IMR-90 (cell line): ENCODE measurements at regions not wholly inside any gene's neighbourhood (a gene's known extent, or its start where the extent isn't known, plus 50 kb on each side); places are given as distances from the start of the nearest gene placed in this dataset.

Source experiments
- ATAC-seq: fragments of 200-7000 bp; cut with Tn5 transposase; 2 replicates; pipeline ENCODE4 v1.9.1; 2020; ENCODE audit warnings: low read depth, mild to moderate bottlenecking, moderate library complexity
- BruUV-seq: library from RNA; stranded (reverse); fragments of 400-500 nt; replicated peaks from 2 replicates; lab custom pipeline; 2021; lab: Mats Ljungman, UMichigan
- CTCF ChIA-PET: fragments of 300-600 bp; formaldehyde crosslinking; extraction: SDS; loops from one replicate; lab custom pipeline; 2021; ENCODE audit warnings: antibody characterized with exemption; lab: Yijun Ruan, JAX
- POLR2A ChIA-PET: fragments of 300-600 bp; sonication (Branson Sonifier 250); formaldehyde crosslinking; loops from one replicate; lab custom pipeline; 2022; ENCODE audit warnings: antibody characterized with exemption; ENCODE audit not compliant: unreplicated experiment; lab: Charles Lee
- DNase-seq: peaks from one replicate; pipeline ENCODE4 v3.0.0; 2013
- H2AFZ ChIP-seq: replicated peaks from 2 replicates; pipeline ENCODE3; 2013; ENCODE audit warnings: low read length, mild to moderate bottlenecking; ENCODE audit not compliant: poor library complexity
- H2AK5ac ChIP-seq: 2 replicates; pipeline ENCODE4 v1.6.1; 2013; ENCODE audit warnings: low read depth, low read length, inconsistent platforms
- H2AK9ac ChIP-seq: replicated peaks from 2 replicates; pipeline ENCODE3; 2013; ENCODE audit warnings: mild to moderate bottlenecking, low read depth, low read length, moderate library complexity; ENCODE audit not compliant: poor library complexity
- H2BK120ac ChIP-seq: 2 replicates; pipeline ENCODE4 v1.6.1; 2013; ENCODE audit warnings: low read depth, low read length, inconsistent platforms
- H2BK15ac ChIP-seq: 3 replicates; pipeline ENCODE4 v1.6.1; 2013; ENCODE audit warnings: low read depth, low read length, inconsistent platforms
- H2BK20ac ChIP-seq: 2 replicates; pipeline ENCODE4 v1.6.1; 2013; ENCODE audit warnings: low read depth, mild to moderate bottlenecking, inconsistent platforms, low read length, moderate library complexity
- H2BK5ac ChIP-seq: 2 replicates; pipeline ENCODE4 v1.6.1; 2013; ENCODE audit warnings: mild to moderate bottlenecking, low read depth, low read length, inconsistent platforms; ENCODE audit not compliant: poor library complexity, severe bottlenecking
- H3K14ac ChIP-seq: replicated peaks from 2 replicates; pipeline ENCODE4 v1.6.1; 2013; ENCODE audit warnings: low read depth, low read length, inconsistent platforms
- H3K18ac ChIP-seq: 2 replicates; pipeline ENCODE4 v1.6.1; 2013; ENCODE audit warnings: low read depth, low read length, control low read depth
- H3K23ac ChIP-seq: 2 replicates; pipeline ENCODE4 v1.6.1; 2013; ENCODE audit warnings: low read depth, low read length, inconsistent platforms
- H3K27ac ChIP-seq: 2 replicates; pipeline ENCODE4 v1.5.1; 2013; ENCODE audit warnings: mild to moderate bottlenecking, control low read depth, low read length; ENCODE audit not compliant: insufficient read depth
- H3K27me3 ChIP-seq: 2 replicates; pipeline ENCODE4 v1.6.1; 2013; ENCODE audit warnings: low read length; ENCODE audit not compliant: control insufficient read depth, insufficient read depth
- H3K36me3 ChIP-seq: 2 replicates; pipeline ENCODE4 v1.6.1; 2013; ENCODE audit warnings: low read length, mixed read lengths; ENCODE audit not compliant: control insufficient read depth, insufficient read depth
- H3K4ac ChIP-seq: 2 replicates; pipeline ENCODE4 v1.6.1; 2013; ENCODE audit warnings: low read depth, low read length, inconsistent platforms
- H3K4me1 ChIP-seq: 2 replicates; pipeline ENCODE4 v1.6.1; 2013; ENCODE audit warnings: low read length, mixed read lengths; ENCODE audit not compliant: control insufficient read depth, insufficient read depth
- H3K4me2 ChIP-seq: 2 replicates; pipeline ENCODE4 v1.6.1; 2013; ENCODE audit warnings: low read depth, mild to moderate bottlenecking, control low read depth, low read length, moderate library complexity
- H3K4me3 ChIP-seq: 2 replicates; pipeline ENCODE4 v1.5.1; 2013; ENCODE audit warnings: low read depth, mild to moderate bottlenecking, control low read depth, low read length, moderate library complexity; ENCODE audit not compliant: insufficient read depth
- H3K56ac ChIP-seq: 2 replicates; pipeline ENCODE4 v1.6.1; 2013; ENCODE audit warnings: low read length, inconsistent platforms; ENCODE audit not compliant: insufficient read depth; ENCODE audit errors: extremely low read depth
- H3K79me1 ChIP-seq, 2 experiments: 2 replicates each; pipeline ENCODE4 v1.6.1; 2013; ENCODE audit warnings: low read length in 2 of 2, inconsistent platforms in 1 of 2, low read depth in 1 of 2
- H3K9ac ChIP-seq: 2 replicates; pipeline ENCODE4 v1.6.1; 2013; ENCODE audit warnings: low read depth, low read length, control low read depth
- H3K9me1 ChIP-seq: 2 replicates; pipeline ENCODE4 v1.6.1; 2013; ENCODE audit warnings: low read length, inconsistent platforms; ENCODE audit not compliant: insufficient read depth
- H3K9me3 ChIP-seq: 2 replicates; pipeline ENCODE4 v1.6.1; 2013; ENCODE audit warnings: low read length; ENCODE audit not compliant: control insufficient read depth, insufficient read depth
- H4K20me1 ChIP-seq: 2 replicates; pipeline ENCODE4 v1.6.1; 2013; ENCODE audit warnings: low read length, inconsistent platforms; ENCODE audit not compliant: insufficient read depth
- H4K5ac ChIP-seq: 2 replicates; pipeline ENCODE4 v1.6.1; 2013; ENCODE audit warnings: mild to moderate bottlenecking, low read depth, low read length, control low read depth
- H4K8ac ChIP-seq, 2 experiments: 2 replicates each; pipeline ENCODE4 v1.6.1; 2013; ENCODE audit warnings: low read depth in 2 of 2, low read length in 2 of 2, control low read depth in 1 of 2, inconsistent platforms in 1 of 2
- H4K91ac ChIP-seq: 2 replicates; pipeline ENCODE4 v1.6.1; 2013; ENCODE audit warnings: low read depth, low read length, inconsistent platforms; ENCODE audit not compliant: insufficient read depth
- CEBPB ChIP-seq: IDR thresholded peaks from 2 replicates; pipeline ENCODE4 v1.6.1; 2012; ENCODE audit warnings: low read depth, low read length, improper control_type of control experiment
- CHD1 ChIP-seq: IDR thresholded peaks from 2 replicates; pipeline ENCODE4 v1.6.1; 2012; ENCODE audit warnings: low read depth, low read length, improper control_type of control experiment
- ELK1 ChIP-seq: fragments of 150-350 bp; IDR thresholded peaks from 2 replicates; pipeline ENCODE4 v1.6.1; 2016; ENCODE audit warnings: low read depth, mild to moderate bottlenecking, low read length, moderate library complexity, borderline replicate concordance
- MAZ ChIP-seq: IDR thresholded peaks from 2 replicates; pipeline ENCODE4 v1.6.1; 2012; ENCODE audit warnings: low read depth, mild to moderate bottlenecking, low read length, improper control_type of control experiment, moderate library complexity, borderline replicate concordance
- SMC3 ChIP-seq: fragments of 150-350 bp; IDR thresholded peaks from 2 replicates; pipeline ENCODE4 v1.6.1; 2016; ENCODE audit warnings: low read depth, mild to moderate bottlenecking, antibody characterized with exemption, low read length, moderate library complexity
- USF2 ChIP-seq: fragments of 150-350 bp; IDR thresholded peaks from 2 replicates; pipeline ENCODE4 v1.6.1; 2017; ENCODE audit warnings: mild to moderate bottlenecking, antibody characterized with exemption, low read length, low read depth
- WGBS, 2 experiments: methylation state at CpG; one replicate each; pipeline versions ENCODE4 v1.1.5 to v1.1.7; 2013; ENCODE audit warnings: missing lambda C conversion rate in 2 of 2; ENCODE audit not compliant: insufficient read length in 1 of 2; ENCODE audit errors: extremely low coverage in 2 of 2; 5-methylcytosine and 5-hydroxymethylcytosine counted together
- dilution Hi-C: fragments of 300-500 bp; cut with HindIII; formaldehyde crosslinking; loops from one replicate; pipeline ENCODE4 v1.14.3; 2018; ENCODE audit warnings: low sequenced_read_pairs; ENCODE audit not compliant: unreplicated experiment
- in situ Hi-C: fragments of 300-500 bp; cut with MboI; formaldehyde crosslinking; loops from 3 replicates; pipeline ENCODE4 v1.14.3; 2019; ENCODE audit warnings: low sequenced_read_pairs, inconsistent platforms, mixed read lengths
- intact Hi-C: fragments of 100-400 bp; cut with micrococcal nuclease; formaldehyde crosslinking; loops from 2 replicates; pipeline ENCODE4 v1.10.0; 2022

GRCh38 chr12:114530417-114530816 is 124.5 kb upstream of the TBX5 start:
- WGBS, 2 experiments, result no CpG with 5 or more reads among the region's 7 CpGs
- H3K27ac ChIP-seq, result no peak overlapping the region

More at GRCh38 chr12:114530417-114530816, 124.5 kb upstream of the TBX5 start:
- H2BK15ac ChIP-seq, result no peak overlapping the region
- DNase-seq, result no peak
- H2AK5ac ChIP-seq, result no peak overlapping the region
- H2BK5ac ChIP-seq, result no peak overlapping the region
- no peak overlapping the region for H3K23ac ChIP-seq
- no peak for TF ChIP-seq CHD1
- TF ChIP-seq ELK1, result no peak
- TF ChIP-seq SMC3, result no peak
- no peak for TF ChIP-seq MAZ
- TF ChIP-seq USF2, result no peak
- TF ChIP-seq CEBPB, result no peak
- H4K8ac ChIP-seq, result no peak overlapping the region
- no peak overlapping the region for H2BK20ac ChIP-seq
- H2BK120ac ChIP-seq, result no peak overlapping the region
- intact Hi-C loops, result no loop called here
- peaks cover 3% of the 10 kb centered on the region; the same call in 1 of the 2 replicates for H3K27me3 ChIP-seq
- H3K9me1 ChIP-seq, result no peaks in the 10 kb centered on the region
- no peak overlapping the region for H3K9ac ChIP-seq
- no peaks in the 10 kb centered on the region for H4K20me1 ChIP-seq
- H4K5ac ChIP-seq, result no peak overlapping the region
- H3K4ac ChIP-seq, result no peak overlapping the region
- no peaks in the 10 kb centered on the region for H3K79me1 ChIP-seq
- ChIA-PET POLR2A (no interaction called here), CTCF (no interaction called here)
- H3K14ac ChIP-seq, result no peak overlapping the region
- dilution Hi-C loops, result no loop called here
- no peak overlapping the region for H3K18ac ChIP-seq
- H3K36me3 ChIP-seq, result no peaks in the 10 kb centered on the region
- H3K4me3 ChIP-seq, result no peak overlapping the region
- H3K9me3 ChIP-seq, result no peaks in the 10 kb centered on the region
- H3K4me1 ChIP-seq, result no peaks in the 10 kb centered on the region
- no peak overlapping the region for H2AFZ ChIP-seq
- in situ Hi-C loops, result no loop called here
- ATAC-seq, result no peak
- BruUV-seq, result no TSS peak
- no peak overlapping the region for H2AK9ac ChIP-seq
- no peak overlapping the region for H3K56ac ChIP-seq
- H4K91ac ChIP-seq, result no peak overlapping the region
- H3K4me2 ChIP-seq, result no peak overlapping the region
